NCI-H128 (cell line): ENCODE measurements at regions not wholly inside any gene's neighbourhood (a gene's known extent, or its start where the extent isn't known, plus 50 kb on each side); places are given as distances from the start of the nearest gene placed in this dataset.

Experiments
- DNase-seq: peaks from one replicate; lab custom pipeline; 2025; ENCODE audit not compliant: unreplicated experiment; lab: John Stamatoyannopoulos, UW

GRCh38 chr20:61123751-61124368 lies 128.2 kb upstream of the CDH4 start:
- no peak for DNase-seq

DNA sequence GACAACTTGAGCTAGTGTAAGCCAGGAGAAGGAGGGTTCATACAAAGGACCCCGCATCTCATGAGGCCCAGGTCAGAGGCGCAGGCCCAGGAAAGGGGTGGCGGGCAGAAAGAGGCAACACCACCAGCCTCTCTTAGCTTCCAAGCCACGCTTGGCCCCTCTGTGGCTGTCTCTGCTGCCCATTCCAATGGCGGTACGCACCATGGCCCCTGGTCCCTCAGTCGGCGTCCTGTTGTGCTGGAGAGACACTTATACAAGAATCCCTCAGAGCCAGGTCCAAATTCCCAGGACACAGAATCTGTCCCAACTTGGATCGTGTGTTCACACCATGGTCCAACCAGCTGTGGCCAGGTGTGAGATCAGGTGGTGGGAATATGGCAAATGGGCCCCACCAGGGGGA lies 127.0 kb upstream of the CDH4 start:
- DNase-seq: no peak

DNA sequence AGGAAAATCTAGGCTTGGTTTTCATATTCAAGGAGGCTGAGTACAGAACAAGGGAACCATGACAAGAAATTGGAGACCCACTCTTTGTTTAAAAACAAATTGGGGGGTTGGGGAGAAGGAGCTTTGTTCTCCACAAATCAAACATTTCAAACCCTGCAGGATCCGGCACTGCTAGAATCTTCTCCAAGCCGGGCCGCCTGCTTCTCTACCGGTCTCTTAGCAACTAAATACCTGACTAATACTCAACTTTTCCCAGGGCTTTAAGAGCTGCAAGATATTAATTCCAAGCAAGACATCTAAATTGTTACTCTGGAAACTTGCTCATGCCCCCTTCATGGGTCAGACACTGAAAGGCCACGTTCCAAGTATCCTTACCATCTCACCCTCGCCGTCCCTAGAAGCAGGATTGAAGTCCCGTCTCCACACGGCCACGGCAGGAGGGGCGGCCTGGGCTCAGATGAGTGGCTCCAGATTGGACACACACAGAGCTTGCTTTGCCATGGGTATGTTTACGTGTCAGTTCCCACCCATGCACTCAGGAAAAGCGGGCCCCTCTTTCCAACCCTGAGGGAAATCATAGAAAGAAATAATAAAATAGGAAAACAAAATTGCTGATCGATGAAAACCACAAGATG lies 126.4 kb upstream of the CDH4 start:
- no peak for DNase-seq

DNA sequence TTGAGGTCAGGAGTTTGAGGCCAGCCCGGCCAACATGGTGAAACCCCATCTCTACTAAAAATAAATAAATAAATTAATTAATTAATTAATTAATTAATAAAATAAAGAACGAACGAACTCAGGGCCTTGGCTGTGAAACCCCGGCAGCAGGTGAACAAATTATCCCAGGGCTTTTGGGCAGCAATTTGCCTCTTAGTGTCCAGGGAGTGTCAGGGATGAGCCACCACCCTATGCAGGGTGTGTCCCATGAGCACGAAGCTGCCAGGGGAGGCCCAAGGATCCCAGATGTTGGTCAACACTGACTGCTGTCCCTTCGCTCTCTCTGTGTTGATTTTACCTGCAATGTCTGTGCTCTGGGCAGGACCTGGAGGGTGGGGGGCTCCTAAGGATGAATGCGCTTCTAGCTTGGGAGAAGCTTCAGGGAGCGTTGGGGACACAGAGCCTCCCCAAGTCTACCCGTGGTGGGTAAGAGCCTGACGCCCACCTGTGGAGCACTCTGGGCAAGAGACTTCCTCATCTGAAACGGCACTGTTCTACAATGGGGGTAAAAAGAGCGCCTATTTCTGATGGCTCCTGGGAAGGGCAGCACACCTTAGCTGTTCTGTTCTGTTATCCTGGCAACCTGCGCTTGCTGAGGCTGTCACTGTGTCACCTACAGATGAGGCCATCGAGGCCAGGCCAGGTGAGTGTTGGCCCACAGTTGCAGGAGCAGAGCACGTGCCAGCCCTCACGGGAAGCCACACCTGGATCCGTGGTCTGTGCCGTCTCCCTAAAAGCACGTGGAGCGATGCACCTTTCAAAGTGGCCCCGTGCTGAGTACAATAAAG lies 125.5 kb upstream of the CDH4 start:
- no peak for DNase-seq

DNA sequence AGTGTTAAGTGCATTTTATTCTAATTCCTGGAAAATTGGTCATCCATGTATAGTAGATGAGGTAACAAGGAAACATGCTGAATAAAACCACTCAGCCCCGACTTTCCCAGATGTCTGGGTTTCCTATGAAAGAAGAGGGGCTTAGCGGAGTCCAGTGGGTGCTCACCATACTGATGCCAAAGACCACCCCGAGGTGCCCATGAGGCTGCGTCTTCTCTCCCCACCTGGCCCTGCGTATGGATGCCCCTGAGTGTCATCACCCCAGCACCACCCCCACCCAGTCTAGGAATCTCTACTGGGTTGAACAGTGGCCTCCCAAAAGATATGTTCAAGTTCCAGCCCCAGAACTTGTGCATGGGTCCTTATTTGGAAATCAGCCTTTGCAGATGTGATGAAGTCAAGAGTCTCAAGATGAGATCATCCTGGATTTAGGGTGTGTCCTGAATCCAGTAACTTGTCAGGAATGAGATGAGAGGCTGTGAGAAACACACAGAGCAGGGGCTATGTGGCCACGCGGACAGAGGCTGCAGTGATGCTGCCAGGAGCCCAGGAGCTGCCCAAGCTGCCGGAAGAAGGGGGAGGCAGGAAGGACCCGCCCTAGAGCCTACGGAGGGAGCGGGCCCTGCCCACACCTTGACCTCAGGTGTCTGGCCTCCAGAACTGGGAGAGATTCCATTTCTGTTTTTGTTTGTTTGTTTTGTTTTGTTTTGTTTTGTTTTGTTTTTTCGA lies 124.6 kb upstream of the CDH4 start:
- DNase-seq: no peak

- DNase-seq: no peak
Measured at GRCh38 chr20:61128701-61129269, 123.3 kb upstream of the CDH4 start.

DNA sequence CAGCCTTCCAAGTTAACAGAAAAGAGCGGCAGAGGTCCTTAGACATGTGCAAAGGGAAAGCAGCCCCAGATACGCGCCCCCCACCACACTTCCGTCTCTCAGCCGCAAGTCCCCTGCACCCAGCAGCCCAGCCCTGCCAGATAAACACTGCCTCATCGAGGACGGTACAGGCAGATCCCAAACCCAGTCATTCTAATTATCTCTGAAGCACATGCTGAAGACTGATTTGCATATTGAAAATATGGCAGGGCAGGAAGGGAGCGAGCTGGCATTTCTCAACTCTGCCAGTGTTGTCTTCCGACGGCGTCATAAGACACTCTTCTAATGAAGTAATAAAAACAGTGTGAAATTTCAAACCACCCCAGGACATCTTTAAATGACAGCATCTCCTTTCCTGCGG lies 122.8 kb upstream of the CDH4 start:
- no peak for DNase-seq

DNA sequence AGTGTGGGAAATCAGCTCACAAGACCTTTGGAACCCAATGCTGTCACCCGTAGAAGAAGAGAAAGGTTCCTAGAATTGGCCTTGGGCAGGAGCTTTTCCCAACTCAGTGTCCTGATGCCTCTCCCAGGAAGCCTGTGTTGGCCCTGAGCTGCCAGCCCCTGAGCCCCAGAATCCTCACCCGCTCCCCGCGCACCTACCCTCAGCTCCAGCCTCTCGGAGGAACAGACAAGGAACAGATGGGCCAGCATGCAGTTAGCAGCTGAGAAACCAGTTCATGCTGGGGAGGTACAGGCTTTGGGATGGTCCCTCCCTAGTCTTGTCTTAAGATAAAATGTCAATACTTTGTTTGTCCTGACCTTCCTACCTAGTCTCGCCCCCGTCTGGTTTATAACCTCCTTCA lies 121.9 kb upstream of the CDH4 start:
- DNase-seq: no peak

DNA sequence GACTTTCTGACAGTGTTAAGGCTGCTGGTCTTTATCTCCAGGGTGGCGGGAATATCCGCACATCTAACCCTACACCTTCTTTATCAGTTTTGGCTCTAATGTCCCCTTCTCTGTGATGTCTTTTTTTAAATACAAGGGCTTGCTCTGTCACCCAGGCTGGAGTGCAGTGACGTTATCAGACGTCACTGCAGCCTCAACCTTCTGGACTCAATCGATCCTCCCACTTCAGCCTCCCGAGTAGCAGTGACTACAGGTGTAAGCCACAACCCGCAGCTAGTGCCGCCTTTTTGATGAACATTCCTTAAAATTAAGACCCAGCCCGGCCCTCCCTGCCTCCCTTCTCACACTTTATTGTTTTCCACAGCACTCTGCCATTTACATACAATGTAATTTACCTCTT lies 120.1 kb upstream of the CDH4 start:
- DNase-seq: no peak

- no peak for DNase-seq
Measured at GRCh38 chr20:61133611-61134010, 118.5 kb upstream of the CDH4 start.

GRCh38 chr20:61134296-61135030 lies 117.6 kb upstream of the CDH4 start:
- no peak for DNase-seq

- no peak for DNase-seq
Measured at GRCh38 chr20:61135266-61135665, 116.8 kb upstream of the CDH4 start.

DNA sequence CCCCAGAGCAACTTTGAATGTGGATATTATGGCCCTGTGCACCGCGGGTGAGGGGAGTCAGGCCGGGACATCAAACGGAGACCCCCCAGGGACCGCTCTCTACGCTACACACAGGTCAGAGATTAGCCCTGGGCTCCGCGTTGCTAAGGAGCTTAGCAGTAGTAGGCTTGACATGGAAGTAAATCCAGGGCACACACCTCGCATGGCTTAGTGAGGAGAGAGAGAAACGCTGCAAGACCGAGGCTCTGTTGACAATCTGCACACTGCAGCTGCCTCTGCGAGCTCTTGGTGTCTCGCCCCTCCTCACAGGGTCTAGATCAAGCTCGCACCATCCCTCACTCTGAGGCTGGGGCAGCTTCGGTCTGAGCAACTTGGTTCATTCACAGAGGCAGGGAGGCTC lies 116.1 kb upstream of the CDH4 start:
- no peak for DNase-seq

- DNase-seq: no peak
Measured at GRCh38 chr20:61138566-61138965, 113.5 kb upstream of the CDH4 start.

DNA sequence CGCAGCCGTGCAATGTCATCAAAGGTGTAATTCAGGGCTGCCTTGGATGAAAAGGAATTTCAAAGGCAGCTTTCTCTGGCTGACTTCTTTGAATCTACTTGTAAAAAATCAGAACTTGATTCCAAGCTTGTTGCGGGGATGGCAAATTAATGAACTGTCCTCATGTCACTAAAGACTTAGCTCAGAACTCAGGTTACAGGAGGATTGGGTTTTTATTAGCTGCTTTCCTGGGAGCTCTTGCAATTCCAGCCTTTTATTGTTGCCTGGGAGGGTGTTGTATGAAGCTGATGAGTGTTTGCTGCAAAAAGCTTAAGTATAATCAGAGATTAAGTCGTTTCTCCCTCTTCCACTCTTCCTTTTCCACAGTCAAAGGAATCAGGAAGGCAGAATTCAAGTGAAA lies 113.0 kb upstream of the CDH4 start:
- DNase-seq: no peak

- no peak for DNase-seq
Measured at GRCh38 chr20:61140576-61140975, 111.5 kb upstream of the CDH4 start.

DNA sequence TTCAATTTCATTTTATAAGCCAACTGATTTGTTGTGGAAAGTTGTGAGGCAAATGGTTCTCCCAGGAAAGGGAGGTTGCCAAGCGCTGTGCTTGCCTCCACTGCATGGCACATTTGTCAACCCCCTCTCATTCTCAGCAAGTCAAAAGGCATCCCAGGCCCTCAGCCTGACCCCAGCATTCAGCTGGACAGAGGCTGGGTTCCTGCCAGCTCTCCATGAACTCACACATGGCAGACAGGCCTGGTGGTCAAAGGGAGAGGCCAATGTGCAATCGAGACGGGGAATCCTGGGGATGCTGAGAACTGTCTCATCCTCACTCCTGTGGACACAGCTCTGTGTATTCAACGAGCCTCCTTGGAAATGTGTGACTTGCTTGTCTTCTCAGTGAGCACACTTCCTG lies 106.0 kb upstream of the CDH4 start:
- no peak for DNase-seq

DNA sequence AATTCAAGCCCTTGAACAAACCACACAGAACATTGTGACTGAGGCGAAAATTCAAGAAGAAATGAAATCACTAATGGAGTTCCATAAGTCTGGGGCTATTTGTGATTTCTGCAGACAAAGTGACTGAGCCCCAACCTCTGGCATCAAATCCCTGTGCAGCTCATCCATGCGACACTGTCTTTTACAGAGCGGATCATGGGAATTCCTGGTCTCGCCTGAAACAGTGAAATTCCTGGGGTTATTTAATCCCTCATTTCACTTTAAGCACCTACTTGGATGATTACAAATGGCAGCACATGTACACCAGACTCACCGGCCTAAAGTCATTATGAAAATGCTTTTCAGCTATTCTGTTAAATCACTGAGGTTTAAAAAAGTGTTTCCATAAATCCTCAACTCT lies 102.4 kb upstream of the CDH4 start:
- no peak for DNase-seq

GRCh38 chr20:61157301-61157700 lies 94.8 kb upstream of the CDH4 start:
- DNase-seq: no peak

DNA sequence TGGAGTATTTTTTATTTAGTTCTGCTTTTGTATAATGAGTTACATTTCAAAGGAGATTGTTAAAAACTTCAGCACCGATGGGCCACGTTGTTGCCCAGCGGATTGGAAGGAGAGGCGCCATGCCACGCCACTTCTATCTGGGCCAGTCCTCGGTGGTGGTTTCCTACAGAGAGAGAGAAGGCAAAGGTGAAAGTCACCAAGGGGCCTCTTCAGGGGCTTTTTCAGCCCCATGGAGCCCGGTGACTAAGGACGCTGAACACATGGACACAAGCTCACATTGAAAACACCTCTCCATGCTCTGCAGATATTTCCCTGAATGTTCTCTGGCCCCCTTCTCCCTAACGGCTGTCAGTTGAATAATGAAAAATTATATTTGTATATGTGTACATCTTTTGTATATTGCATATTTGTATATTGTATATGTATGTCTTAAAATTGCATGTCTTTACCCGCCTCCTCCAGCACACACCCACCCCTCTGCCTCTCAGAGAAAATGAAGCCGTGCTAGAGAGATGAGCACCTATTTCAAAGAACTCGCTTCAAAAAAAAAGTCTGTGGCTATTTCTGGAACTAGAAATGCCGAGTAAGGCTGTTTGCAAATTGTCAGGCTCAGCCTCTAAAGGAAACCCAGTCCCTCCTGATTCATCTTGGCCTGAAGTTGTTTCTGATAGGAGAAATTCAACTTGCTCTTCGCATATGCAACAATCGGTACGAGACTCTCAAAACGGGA lies 91.9 kb upstream of the CDH4 start:
- DNase-seq: no peak
